Astrocyte of the spinal cord (primary cell): ENCODE measurements at regions not wholly inside any gene's neighbourhood (a gene's known extent, or its start where the extent isn't known, plus 50 kb on each side); places are given as distances from the start of the nearest gene placed in this dataset.

Experiments
- DNase-seq: peaks from one replicate; pipeline ENCODE4 v3.0.0; 2011; ENCODE audit warnings: low read depth, low spot score
- H3K4me3 ChIP-seq: 2 replicates; pipeline ENCODE4 v1.5.1; 2011; ENCODE audit warnings: low read depth, mild to moderate bottlenecking, low read length, moderate library complexity
- CTCF ChIP-seq: IDR thresholded peaks from 2 replicates; pipeline ENCODE4 v1.5.1; 2012; ENCODE audit warnings: low read depth, mild to moderate bottlenecking, low read length, inconsistent platforms
- in situ Hi-C: cut with HindIII; loops from 2 replicates; pipeline ENCODE4 v1.10.0; 2017; ENCODE audit warnings: low sequenced_read_pairs

GRCh38 chr12:13609894-13610679 is 371.3 kb downstream of the GRIN2B start:
- in situ Hi-C loops = no loop called here
- TF ChIP-seq CTCF = no peak
- DNase-seq = no peak
- no peak overlapping the region for H3K4me3 ChIP-seq

- no peak overlapping the region for H3K4me3 ChIP-seq
- DNase-seq = no peak
- no peak for TF ChIP-seq CTCF
- in situ Hi-C loops = no loop called here
Measured at GRCh38 chr12:13606290-13606689, 375.1 kb downstream of the GRIN2B start.

GRCh38 chr12:13603953-13604352 is 377.4 kb downstream of the GRIN2B start:
- no peak for TF ChIP-seq CTCF
- no peak for DNase-seq

GRCh38 chr12:13602172-13602571 is 379.2 kb downstream of the GRIN2B start:
- in situ Hi-C loops = no loop called here
- no peak for DNase-seq
- H3K4me3 ChIP-seq = no peak overlapping the region
- TF ChIP-seq CTCF = no peak

More at GRCh38 chr12:13603953-13604352, 377.4 kb downstream of the GRIN2B start:
- in situ Hi-C loops = no loop called here
- H3K4me3 ChIP-seq = no peak overlapping the region

- no peak for TF ChIP-seq CTCF
- in situ Hi-C loops = no loop called here
- no peak overlapping the region for H3K4me3 ChIP-seq
- DNase-seq = no peak
Measured at GRCh38 chr12:13599176-13599575, 382.2 kb downstream of the GRIN2B start.

- no peak for TF ChIP-seq CTCF
- in situ Hi-C loops = no loop called here
- no peak overlapping the region for H3K4me3 ChIP-seq
- DNase-seq = no peak
Measured at GRCh38 chr12:13597837-13598236, 383.6 kb downstream of the GRIN2B start.

GRCh38 chr12:13597166-13597565 is 384.2 kb downstream of the GRIN2B start:
- H3K4me3 ChIP-seq = no peak overlapping the region
- no peak for TF ChIP-seq CTCF
- in situ Hi-C loops = no loop called here
- no peak for DNase-seq
